Osteoblast (primary cell): ENCODE measurements at regions not wholly inside any gene's neighbourhood (a gene's known extent, or its start where the extent isn't known, plus 50 kb on each side); places are given as distances from the start of the nearest gene placed in this dataset.

Experiments
- DNase-seq: peaks from one replicate; pipeline ENCODE4 v3.0.0; 2011; ENCODE audit warnings: low spot score, mixed read lengths; ENCODE audit not compliant: insufficient read length; ENCODE audit errors: missing footprints
- H2AFZ ChIP-seq: 2 replicates; pipeline ENCODE4 v1.6.0; 2011; ENCODE audit warnings: mild to moderate bottlenecking, low read length
- H3K27ac ChIP-seq: 2 replicates; pipeline ENCODE4 v1.5.1; 2011; ENCODE audit warnings: mild to moderate bottlenecking, low read depth, low read length, moderate library complexity
- H3K27me3 ChIP-seq: 2 replicates; pipeline ENCODE4 v1.6.0; 2012; ENCODE audit warnings: mild to moderate bottlenecking, control low read depth, inconsistent platforms, low read length, moderate library complexity; ENCODE audit not compliant: insufficient read depth
- H3K36me3 ChIP-seq: 2 replicates; pipeline ENCODE4 v1.5.1; 2011; ENCODE audit warnings: mild to moderate bottlenecking, low read length, control low read depth, moderate library complexity; ENCODE audit not compliant: insufficient read depth
- H3K4me1 ChIP-seq: 2 replicates; pipeline ENCODE4 v1.5.1; 2011; ENCODE audit warnings: mild to moderate bottlenecking, low read length, control low read depth, moderate library complexity; ENCODE audit not compliant: insufficient read depth
- H3K4me2 ChIP-seq: 2 replicates; pipeline ENCODE4 v1.6.0; 2011; ENCODE audit warnings: mild to moderate bottlenecking, low read length; ENCODE audit not compliant: insufficient read depth
- H3K4me3 ChIP-seq: fragments of 200-600 bp; sonication (generic); 3 replicates; pipeline ENCODE4 v1.5.1; 2012; ENCODE audit warnings: mild to moderate bottlenecking, low read length, inconsistent platforms; ENCODE audit not compliant: insufficient read depth
- H3K79me2 ChIP-seq: 2 replicates; pipeline ENCODE4 v1.6.0; 2012; ENCODE audit warnings: mild to moderate bottlenecking, low read length, control low read depth, inconsistent platforms; ENCODE audit not compliant: insufficient read depth
- H3K9me3 ChIP-seq: 2 replicates; pipeline ENCODE4 v1.5.1; 2011; ENCODE audit warnings: low read depth, low read length, control low read depth
- H4K20me1 ChIP-seq: 2 replicates; pipeline ENCODE4 v1.6.0; 2012; ENCODE audit warnings: mild to moderate bottlenecking, low read length, control low read depth; ENCODE audit not compliant: insufficient read depth
- CTCF ChIP-seq: IDR thresholded peaks from 2 replicates; pipeline ENCODE4 v1.5.1; 2011; ENCODE audit warnings: mild to moderate bottlenecking, low read depth, low read length, moderate library complexity; ENCODE audit errors: extremely low read depth

GRCh38 chr1:232176222-232176621 is 453.7 kb downstream of the SIPA1L2 start:
- no peak for TF ChIP-seq CTCF
- no peaks in the 10 kb centered on the region for H3K9me3 ChIP-seq
- no peak overlapping the region for H2AFZ ChIP-seq
- H4K20me1 ChIP-seq = no peaks in the 10 kb centered on the region
- H3K27me3 ChIP-seq = no peaks in the 10 kb centered on the region
- H3K4me3 ChIP-seq = no peak overlapping the region
- H3K36me3 ChIP-seq = no peaks in the 10 kb centered on the region
- H3K79me2 ChIP-seq = no peaks in the 10 kb centered on the region
- no peak overlapping the region for H3K4me2 ChIP-seq
- H3K4me1 ChIP-seq = no peaks in the 10 kb centered on the region
- no peak for DNase-seq
- no peak overlapping the region for H3K27ac ChIP-seq

- no peak overlapping the region for H3K4me2 ChIP-seq
- H3K79me2 ChIP-seq = no peaks in the 10 kb centered on the region
- no peaks in the 10 kb centered on the region for H3K27me3 ChIP-seq
- H3K4me1 ChIP-seq = no peaks in the 10 kb centered on the region
- H3K4me3 ChIP-seq = no peak overlapping the region
- H3K36me3 ChIP-seq = no peaks in the 10 kb centered on the region
- H2AFZ ChIP-seq = no peak overlapping the region
- no peak overlapping the region for H3K27ac ChIP-seq
- DNase-seq = no peak
- no peak for TF ChIP-seq CTCF
- no peaks in the 10 kb centered on the region for H3K9me3 ChIP-seq
- H4K20me1 ChIP-seq = no peaks in the 10 kb centered on the region
Observed at GRCh38 chr1:232174306-232174705, 455.6 kb downstream of the SIPA1L2 start.

- H3K27me3 ChIP-seq = no peaks in the 10 kb centered on the region
Observed at GRCh38 chr1:232172563-232172962, 457.4 kb downstream of the SIPA1L2 start.

GRCh38 chr1:232170909-232171308 is 459.0 kb downstream of the SIPA1L2 start:
- no peak overlapping the region for H3K27ac ChIP-seq
- H3K4me2 ChIP-seq = no peak overlapping the region
- H3K27me3 ChIP-seq = no peaks in the 10 kb centered on the region
- H2AFZ ChIP-seq = no peak overlapping the region
- no peak for TF ChIP-seq CTCF
- no peaks in the 10 kb centered on the region for H4K20me1 ChIP-seq
- no peak overlapping the region for H3K4me3 ChIP-seq
- H3K9me3 ChIP-seq = no peaks in the 10 kb centered on the region
- no peaks in the 10 kb centered on the region for H3K79me2 ChIP-seq
- DNase-seq = no peak
- no peaks in the 10 kb centered on the region for H3K36me3 ChIP-seq
- H3K4me1 ChIP-seq = no peaks in the 10 kb centered on the region

More at GRCh38 chr1:232172563-232172962, 457.4 kb downstream of the SIPA1L2 start:
- no peak overlapping the region for H3K27ac ChIP-seq
- H3K36me3 ChIP-seq = no peaks in the 10 kb centered on the region
- no peak for DNase-seq
- no peak overlapping the region for H2AFZ ChIP-seq
- H3K4me1 ChIP-seq = no peaks in the 10 kb centered on the region
- no peak overlapping the region for H3K4me3 ChIP-seq
- no peak overlapping the region for H3K4me2 ChIP-seq
- no peaks in the 10 kb centered on the region for H3K9me3 ChIP-seq
- H4K20me1 ChIP-seq = no peaks in the 10 kb centered on the region
- TF ChIP-seq CTCF = no peak
- H3K79me2 ChIP-seq = no peaks in the 10 kb centered on the region
